ENCODE measurements at regions not wholly inside any gene's neighbourhood (a gene's known extent, or its start where the extent isn't known, plus 50 kb on each side); places are given as distances from the start of the nearest gene placed in this dataset.

GRCh38 chr22:48493733-48494132 is 1333.9 kb downstream of the BRD1 start:
- no peak for TF ChIP-seq CTCF (IDR thresholded peaks at IDR 0.05 in 2 of 3, conservative IDR thresholded peaks at IDR 0.05 in 1 of 3; ENCODE audit: borderline replicate concordance in 1 of 3, insufficient read depth in 1 of 3, low read depth in 2 of 3, low read length in 2 of 3)
- no peak for TF ChIP-seq EZH2phosphoT487 (IDR thresholded peaks at IDR 0.05; ENCODE audit: borderline replicate concordance)
- TF ChIP-seq MAX (IDR thresholded peaks at IDR 0.05): no peak
- no peak for TF ChIP-seq EZH2 (IDR thresholded peaks at IDR 0.05)
- no peak for TF ChIP-seq FOSL1 (IDR thresholded peaks at IDR 0.05; ENCODE audit: low read depth)
- no peak for TF ChIP-seq ZNF274 (IDR thresholded peaks at IDR 0.05; ENCODE audit: low read depth, low read length)
